ENCODE measurements at regions not wholly inside any gene's neighbourhood (a gene's known extent, or its start where the extent isn't known, plus 50 kb on each side); places are given as distances from the start of the nearest gene placed in this dataset.

- no peak for DNase-seq (ENCODE audit: low read depth)
- in situ Hi-C loops (cut with HindIII; ENCODE audit: low pct_unique_long_range_greater_than_20kb, low sequenced_read_pairs), result no loop called here
These were observed 251.9 kb downstream of the PTPRU start for GRCh38 chr1:29488086-29488793.

GRCh38 chr1:29487291-29487690, 251.0 kb downstream of the PTPRU start:
- DNase-seq (ENCODE audit: low read depth), result no peak
- in situ Hi-C loops (cut with HindIII; ENCODE audit: low pct_unique_long_range_greater_than_20kb, low sequenced_read_pairs), result no loop called here

- DNase-seq (ENCODE audit: low read depth), result no peak
- in situ Hi-C loops (cut with HindIII; ENCODE audit: low pct_unique_long_range_greater_than_20kb, low sequenced_read_pairs), result no loop called here
These were observed 249.0 kb downstream of the PTPRU start for GRCh38 chr1:29485096-29485925.

- DNase-seq (ENCODE audit: low read depth), result no peak
- in situ Hi-C loops (cut with HindIII; ENCODE audit: low pct_unique_long_range_greater_than_20kb, low sequenced_read_pairs), result no loop called here
These were observed 246.7 kb downstream of the PTPRU start for GRCh38 chr1:29482991-29483390.

GRCh38 chr1:29482064-29482463, 245.7 kb downstream of the PTPRU start:
- in situ Hi-C loops (cut with HindIII; ENCODE audit: low pct_unique_long_range_greater_than_20kb, low sequenced_read_pairs), result no loop called here
- no peak for DNase-seq (ENCODE audit: low read depth)

- DNase-seq (ENCODE audit: low read depth), result no peak
- in situ Hi-C loops (cut with HindIII; ENCODE audit: low pct_unique_long_range_greater_than_20kb, low sequenced_read_pairs), result no loop called here
These were observed 244.7 kb downstream of the PTPRU start for GRCh38 chr1:29481031-29481430.

GRCh38 chr1:29478879-29479278, 242.6 kb downstream of the PTPRU start:
- in situ Hi-C loops (cut with HindIII; ENCODE audit: low pct_unique_long_range_greater_than_20kb, low sequenced_read_pairs), result no loop called here
- no peak for DNase-seq (ENCODE audit: low read depth)

GRCh38 chr1:29478151-29478791, 241.9 kb downstream of the PTPRU start:
- in situ Hi-C loops (cut with HindIII; ENCODE audit: low pct_unique_long_range_greater_than_20kb, low sequenced_read_pairs), result no loop called here
- DNase-seq (ENCODE audit: low read depth), result no peak

- in situ Hi-C loops (cut with HindIII; ENCODE audit: low pct_unique_long_range_greater_than_20kb, low sequenced_read_pairs), result no loop called here
- DNase-seq (ENCODE audit: low read depth), result no peak
These were observed 239.0 kb downstream of the PTPRU start for GRCh38 chr1:29475326-29475725.

- in situ Hi-C loops (cut with HindIII; ENCODE audit: low pct_unique_long_range_greater_than_20kb, low sequenced_read_pairs), result no loop called here
These were observed 238.2 kb downstream of the PTPRU start for GRCh38 chr1:29474274-29475244.

GRCh38 chr1:29473161-29473855, 237.0 kb downstream of the PTPRU start:
- no peak for DNase-seq (ENCODE audit: low read depth)
- in situ Hi-C loops (cut with HindIII; ENCODE audit: low pct_unique_long_range_greater_than_20kb, low sequenced_read_pairs), result no loop called here

More at GRCh38 chr1:29474274-29475244, 238.2 kb downstream of the PTPRU start:
- no peak for DNase-seq (ENCODE audit: low read depth)

GRCh38 chr1:29471487-29472313, 235.4 kb downstream of the PTPRU start:
- peak; percentile 63 for DNase-seq (ENCODE audit: low read depth)
- in situ Hi-C loops (cut with HindIII; ENCODE audit: low pct_unique_long_range_greater_than_20kb, low sequenced_read_pairs), result no loop called here

- in situ Hi-C loops (cut with HindIII; ENCODE audit: low pct_unique_long_range_greater_than_20kb, low sequenced_read_pairs), result no loop called here
- DNase-seq (ENCODE audit: low read depth), result no peak
These were observed 234.4 kb downstream of the PTPRU start for GRCh38 chr1:29470788-29471119.

GRCh38 chr1:29470087-29470787, 233.9 kb downstream of the PTPRU start:
- no peak for DNase-seq (ENCODE audit: low read depth)
- in situ Hi-C loops (cut with HindIII; ENCODE audit: low pct_unique_long_range_greater_than_20kb, low sequenced_read_pairs), result no loop called here

GRCh38 chr1:29469457-29469856, 233.1 kb downstream of the PTPRU start:
- no peak for DNase-seq (ENCODE audit: low read depth)
- in situ Hi-C loops (cut with HindIII; ENCODE audit: low pct_unique_long_range_greater_than_20kb, low sequenced_read_pairs), result no loop called here
